SK-N-SH treated with all-trans-retinoic acid at 6 μM for 48 hours (cell line): ENCODE measurements at regions not wholly inside any gene's neighbourhood (a gene's known extent, or its start where the extent isn't known, plus 50 kb on each side); places are given as distances from the start of the nearest gene placed in this dataset.

Source experiments
- CSRNP3 ChIP-seq: fragments of 250-450 bp; sonication (Bioruptor Pico); IDR thresholded peaks from 2 replicates; pipeline ENCODE4 v1.5.1; 2021; ENCODE audit warnings: mild to moderate bottlenecking, moderate library complexity
- GLIS3 ChIP-seq: fragments of 250-450 bp; sonication (Bioruptor Pico); IDR thresholded peaks from 2 replicates; pipeline ENCODE4 v1.5.0; 2020; ENCODE audit warnings: mild to moderate bottlenecking, moderate library complexity
- PATZ1 ChIP-seq: fragments of 250-450 bp; sonication (Bioruptor Pico); IDR thresholded peaks from 2 replicates; pipeline ENCODE4 v1.8.0; 2020; ENCODE audit warnings: mild to moderate bottlenecking, moderate library complexity, borderline replicate concordance
- ZFP3 ChIP-seq: fragments of 250-450 bp; sonication (Bioruptor Pico); IDR thresholded peaks from 2 replicates; pipeline ENCODE4 v1.5.0; 2020; ENCODE audit warnings: mild to moderate bottlenecking, moderate library complexity

- no peak for TF ChIP-seq GLIS3 (CRISPR knock-in tag)
- no peak for TF ChIP-seq ZFP3 (CRISPR knock-in tag)
- TF ChIP-seq PATZ1 (CRISPR knock-in tag), result no peak
- no peak for TF ChIP-seq CSRNP3 (CRISPR knock-in tag)
These were observed 115.8 kb downstream of the RTL3 start for GRCh38 chrX:78543281-78543680.
